HAP-1 (cell line): ENCODE measurements at regions not wholly inside any gene's neighbourhood (a gene's known extent, or its start where the extent isn't known, plus 50 kb on each side); places are given as distances from the start of the nearest gene placed in this dataset.
"Not testable (repeated sequence)": the region's sequence is repeated elsewhere in the genome, so short reads cannot be mapped to it uniquely, and the experiment has no call there.

Experiments used
- DNase-seq, 2 experiments: peaks; one replicate each; pipeline ENCODE4 v3.0.0-alpha.2; 2016 to 2020; ENCODE audit warnings: low spot score in 2 of 2
- H3K27me3 ChIP-seq: fragments of 250-450 bp; sonication (Bioruptor Pico); 2 replicates; pipeline ENCODE4 v1.5.1; 2020; ENCODE audit warnings: low read depth, mild to moderate bottlenecking, moderate library complexity
- H3K36me3 ChIP-seq: fragments of 250-450 bp; sonication (Bioruptor Pico); replicated peaks from 2 replicates; pipeline ENCODE4 v1.5.1; 2020; ENCODE audit warnings: mild to moderate bottlenecking
- H3K4me1 ChIP-seq: fragments of 250-450 bp; sonication (Bioruptor Pico); 2 replicates; pipeline ENCODE4 v1.5.1; 2020; ENCODE audit warnings: mild to moderate bottlenecking
- H3K4me3 ChIP-seq: fragments of 250-450 bp; sonication (Bioruptor Pico); 2 replicates; pipeline ENCODE4 v1.5.1; 2020; ENCODE audit warnings: mild to moderate bottlenecking, moderate library complexity
- H3K9me3 ChIP-seq: fragments of 250-450 bp; sonication (Bioruptor Pico); 2 replicates; pipeline ENCODE4 v1.5.1; 2020; ENCODE audit warnings: mild to moderate bottlenecking, moderate library complexity
- in situ Hi-C: fragments of 300-500 bp; cut with MboI; formaldehyde crosslinking; loops from 3 replicates; pipeline ENCODE4 v1.14.3; 2020; ENCODE audit warnings: low sequenced_read_pairs, inconsistent platforms, mixed read lengths

GRCh38 chr3:59510576-59510975 is 460.8 kb upstream of the CFAP20DC start:
- Histone ChIP-seq H3K4me3 (no peak overlapping the region), H3K4me1 (peaks cover 3% of the 10 kb centered on the region), H3K36me3 (no peaks in the 10 kb centered on the region), H3K9me3 (no peaks in the 10 kb centered on the region), H3K27me3 (peaks cover 15% of the 10 kb centered on the region)
- in situ Hi-C loops, result no loop called here
- DNase-seq, result no peak

GRCh38 chr3:59508273-59508672 is 458.4 kb upstream of the CFAP20DC start:
- Histone ChIP-seq H3K9me3 (no peaks in the 10 kb centered on the region), H3K27me3 (0 out of 2 replicates have a peak, but pooled peaks cover 7% of the 10 kb centered on the region), H3K4me3 (no peak overlapping the region), H3K4me1 (peaks cover 3% of the 10 kb centered on the region), H3K36me3 (no peaks in the 10 kb centered on the region)
- in situ Hi-C loops, result no loop called here
- no peak for DNase-seq

- Histone ChIP-seq H3K27me3 (0 out of 2 replicates have a peak, but pooled peaks cover 7% of the 10 kb centered on the region), H3K4me1 (no peaks in the 10 kb centered on the region), H3K9me3 (no peaks in the 10 kb centered on the region), H3K4me3 (no peak overlapping the region), H3K36me3 (no peaks in the 10 kb centered on the region)
- in situ Hi-C loops, result no loop called here
- no peak for DNase-seq
Observed at GRCh38 chr3:59506191-59506590, 456.4 kb upstream of the CFAP20DC start.

GRCh38 chr3:59503441-59503840 is 453.6 kb upstream of the CFAP20DC start:
- Histone ChIP-seq H3K4me1 (no peaks in the 10 kb centered on the region), H3K27me3 (no peaks in the 10 kb centered on the region), H3K36me3 (no peaks in the 10 kb centered on the region), H3K4me3 (no peak overlapping the region), H3K9me3 (no peaks in the 10 kb centered on the region)
- in situ Hi-C loops, result no loop called here
- no peak for DNase-seq

GRCh38 chr3:59502806-59503205 is 453.0 kb upstream of the CFAP20DC start:
- no peaks in the 10 kb centered on the region for H3K36me3 ChIP-seq
- in situ Hi-C loops, result no loop called here
- no peak overlapping the region for H3K4me3 ChIP-seq
- H3K27me3 ChIP-seq, result no peaks in the 10 kb centered on the region
- no peak for DNase-seq
- H3K9me3 ChIP-seq, result no peaks in the 10 kb centered on the region
- H3K4me1 ChIP-seq, result no peaks in the 10 kb centered on the region

GRCh38 chr3:59499954-59500353 is 450.1 kb upstream of the CFAP20DC start:
- Histone ChIP-seq H3K27me3 (0 out of 2 replicates have a peak, but pooled peaks cover 3% of the 10 kb centered on the region), H3K4me1 (no peaks in the 10 kb centered on the region), H3K4me3 (no peak overlapping the region), H3K36me3 (no peaks in the 10 kb centered on the region), H3K9me3 (no peaks in the 10 kb centered on the region)
- in situ Hi-C loops, result no loop called here
- no peak for DNase-seq

- Histone ChIP-seq H3K36me3 (no peaks in the 10 kb centered on the region), H3K4me1 (no peaks in the 10 kb centered on the region), H3K4me3 (no peak overlapping the region), H3K9me3 (no peaks in the 10 kb centered on the region), H3K27me3 (0 out of 2 replicates have a peak, but pooled peaks cover 3% of the 10 kb centered on the region)
- in situ Hi-C loops, result no loop called here
- DNase-seq, result no peak
Observed at GRCh38 chr3:59499000-59499399, 449.2 kb upstream of the CFAP20DC start.

- H3K27me3 ChIP-seq, result 0 out of 2 replicates have a peak, but pooled peaks cover 3% of the 10 kb centered on the region
- DNase-seq, result no peak
- H3K4me1 ChIP-seq, result no peaks in the 10 kb centered on the region
- no peaks in the 10 kb centered on the region for H3K9me3 ChIP-seq
- no peaks in the 10 kb centered on the region for H3K36me3 ChIP-seq
- no peak overlapping the region for H3K4me3 ChIP-seq
- in situ Hi-C loops, result no loop called here
Observed at GRCh38 chr3:59496250-59496649, 446.4 kb upstream of the CFAP20DC start.

GRCh38 chr3:59494969-59495368 is 445.1 kb upstream of the CFAP20DC start:
- in situ Hi-C loops, DNase-seq, H3K36me3 ChIP-seq, H3K27me3 ChIP-seq, H3K4me3 ChIP-seq, H3K9me3 ChIP-seq, H3K4me1 ChIP-seq: not testable (repeated sequence)

GRCh38 chr3:59486520-59486919 is 436.7 kb upstream of the CFAP20DC start:
- in situ Hi-C loops, result no loop called here
- H3K36me3 ChIP-seq, result no peaks in the 10 kb centered on the region
- H3K9me3 ChIP-seq, result no peaks in the 10 kb centered on the region
- no peak for DNase-seq
- no peaks in the 10 kb centered on the region for H3K4me1 ChIP-seq
- no peak overlapping the region for H3K4me3 ChIP-seq
- no peaks in the 10 kb centered on the region for H3K27me3 ChIP-seq

- DNase-seq, result no peak
- in situ Hi-C loops, result no loop called here
- no peaks in the 10 kb centered on the region for H3K36me3 ChIP-seq
- no peaks in the 10 kb centered on the region for H3K27me3 ChIP-seq
- H3K9me3 ChIP-seq, result no peaks in the 10 kb centered on the region
- no peaks in the 10 kb centered on the region for H3K4me1 ChIP-seq
- no peak overlapping the region for H3K4me3 ChIP-seq
Observed at GRCh38 chr3:59483191-59483590, 433.4 kb upstream of the CFAP20DC start.

- no peaks in the 10 kb centered on the region for H3K27me3 ChIP-seq
- no peaks in the 10 kb centered on the region for H3K36me3 ChIP-seq
- H3K9me3 ChIP-seq, result no peaks in the 10 kb centered on the region
- no peak overlapping the region for H3K4me3 ChIP-seq
- in situ Hi-C loops, result no loop called here
- no peaks in the 10 kb centered on the region for H3K4me1 ChIP-seq
- DNase-seq, result no peak
Observed at GRCh38 chr3:59482684-59483083, 432.9 kb upstream of the CFAP20DC start.

- DNase-seq, result no peak
- Histone ChIP-seq H3K27me3 (no peaks in the 10 kb centered on the region), H3K4me1 (no peaks in the 10 kb centered on the region), H3K4me3 (no peak overlapping the region), H3K9me3 (no peaks in the 10 kb centered on the region), H3K36me3 (no peaks in the 10 kb centered on the region)
- in situ Hi-C loops, result no loop called here
Observed at GRCh38 chr3:59481776-59482400, 432.1 kb upstream of the CFAP20DC start.

GRCh38 chr3:59480486-59480995 is 430.7 kb upstream of the CFAP20DC start:
- Histone ChIP-seq H3K36me3 (no peaks in the 10 kb centered on the region), H3K27me3 (no peaks in the 10 kb centered on the region), H3K9me3 (no peaks in the 10 kb centered on the region), H3K4me1 (no peaks in the 10 kb centered on the region), H3K4me3 (no peak overlapping the region)
- in situ Hi-C loops, result no loop called here
- DNase-seq, result no peak

GRCh38 chr3:59473636-59474035 is 423.8 kb upstream of the CFAP20DC start:
- peaks cover 2% of the 10 kb centered on the region; the same call in 1 of the 2 replicates for H3K9me3 ChIP-seq
- no peak overlapping the region for H3K4me3 ChIP-seq
- in situ Hi-C loops, result no loop called here
- H3K36me3 ChIP-seq, result no peaks in the 10 kb centered on the region
- H3K4me1 ChIP-seq, result no peaks in the 10 kb centered on the region
- DNase-seq, result no peak
- 0 out of 2 replicates have a peak, but pooled peaks cover 2% of the 10 kb centered on the region for H3K27me3 ChIP-seq
